PFSK-1 (cell line): ENCODE measurements at regions not wholly inside any gene's neighbourhood (a gene's known extent, or its start where the extent isn't known, plus 50 kb on each side); places are given as distances from the start of the nearest gene placed in this dataset.

Source experiments
- FOXP2 ChIP-seq: optimal IDR thresholded peaks from 2 replicates; pipeline ENCODE3; 2011; ENCODE audit warnings: borderline replicate concordance, control low read depth, inconsistent platforms; ENCODE audit not compliant: insufficient read depth; ENCODE audit errors: extremely low read length, extremely low read depth
- POLR2AphosphoS5 ChIP-seq: IDR thresholded peaks from 2 replicates; pipeline ENCODE4 v1.6.1; 2012; ENCODE audit warnings: low read depth, mild to moderate bottlenecking, control low read depth, low read length, moderate library complexity
- SIN3A ChIP-seq: IDR thresholded peaks from 2 replicates; pipeline ENCODE4 v1.6.1; 2012; ENCODE audit warnings: mild to moderate bottlenecking, low read length, moderate library complexity, borderline replicate concordance; ENCODE audit not compliant: insufficient read depth
- TAF1 ChIP-seq: IDR thresholded peaks from 2 replicates; pipeline ENCODE4 v1.6.1; 2012; ENCODE audit warnings: low read length, control low read depth, borderline replicate concordance; ENCODE audit not compliant: insufficient read depth
- TF ChIP-seq, protein P1 (sequence below), 2 experiments: IDR thresholded peaks; 2 replicates each; pipeline versions ENCODE4 v1.6.1 to v1.8.0; 2011 to 2012; ENCODE audit warnings: low read depth in 2 of 2, low read length in 2 of 2, control low read depth in 1 of 2, inconsistent platforms in 1 of 2, mild to moderate bottlenecking in 1 of 2, moderate library complexity in 1 of 2; ENCODE audit not compliant: insufficient read depth in 1 of 2

DNA sequence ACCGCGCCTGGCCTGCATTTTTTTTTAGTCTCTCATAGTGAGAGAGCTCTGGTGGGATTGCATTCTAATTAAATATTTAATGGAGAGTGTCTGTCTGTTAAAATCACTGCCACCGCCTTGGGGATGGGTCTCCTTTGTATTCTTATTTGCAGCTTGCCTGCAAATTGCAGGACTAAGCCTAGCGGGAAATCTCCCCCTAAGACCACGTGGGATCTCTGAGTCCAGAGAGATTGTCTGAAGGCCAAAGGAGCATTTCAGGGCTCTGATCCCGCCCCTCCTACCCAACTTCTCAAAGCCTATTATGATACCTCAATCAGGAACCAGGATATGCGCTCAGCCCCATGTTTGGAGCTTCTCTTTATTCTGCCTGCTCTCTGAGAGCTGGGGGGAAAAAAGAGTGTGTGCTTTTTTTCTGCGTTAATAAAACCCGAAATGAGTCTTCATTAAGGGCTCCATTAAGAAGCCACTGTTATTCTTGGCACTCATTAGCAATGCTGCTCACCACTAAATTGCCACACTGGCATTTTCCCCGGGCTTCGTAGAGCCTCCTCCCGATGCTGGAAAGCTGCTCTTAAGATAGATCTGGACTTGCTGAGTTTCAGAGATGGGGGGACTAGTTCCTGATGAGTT is 92.9 kb upstream of the THY1 start:
- TF ChIP-seq POLR2AphosphoS5 (no peak), FOXP2 (no peak), TAF1 (no peak), SIN3A (no peak)
- TF ChIP-seq, protein P1, sequence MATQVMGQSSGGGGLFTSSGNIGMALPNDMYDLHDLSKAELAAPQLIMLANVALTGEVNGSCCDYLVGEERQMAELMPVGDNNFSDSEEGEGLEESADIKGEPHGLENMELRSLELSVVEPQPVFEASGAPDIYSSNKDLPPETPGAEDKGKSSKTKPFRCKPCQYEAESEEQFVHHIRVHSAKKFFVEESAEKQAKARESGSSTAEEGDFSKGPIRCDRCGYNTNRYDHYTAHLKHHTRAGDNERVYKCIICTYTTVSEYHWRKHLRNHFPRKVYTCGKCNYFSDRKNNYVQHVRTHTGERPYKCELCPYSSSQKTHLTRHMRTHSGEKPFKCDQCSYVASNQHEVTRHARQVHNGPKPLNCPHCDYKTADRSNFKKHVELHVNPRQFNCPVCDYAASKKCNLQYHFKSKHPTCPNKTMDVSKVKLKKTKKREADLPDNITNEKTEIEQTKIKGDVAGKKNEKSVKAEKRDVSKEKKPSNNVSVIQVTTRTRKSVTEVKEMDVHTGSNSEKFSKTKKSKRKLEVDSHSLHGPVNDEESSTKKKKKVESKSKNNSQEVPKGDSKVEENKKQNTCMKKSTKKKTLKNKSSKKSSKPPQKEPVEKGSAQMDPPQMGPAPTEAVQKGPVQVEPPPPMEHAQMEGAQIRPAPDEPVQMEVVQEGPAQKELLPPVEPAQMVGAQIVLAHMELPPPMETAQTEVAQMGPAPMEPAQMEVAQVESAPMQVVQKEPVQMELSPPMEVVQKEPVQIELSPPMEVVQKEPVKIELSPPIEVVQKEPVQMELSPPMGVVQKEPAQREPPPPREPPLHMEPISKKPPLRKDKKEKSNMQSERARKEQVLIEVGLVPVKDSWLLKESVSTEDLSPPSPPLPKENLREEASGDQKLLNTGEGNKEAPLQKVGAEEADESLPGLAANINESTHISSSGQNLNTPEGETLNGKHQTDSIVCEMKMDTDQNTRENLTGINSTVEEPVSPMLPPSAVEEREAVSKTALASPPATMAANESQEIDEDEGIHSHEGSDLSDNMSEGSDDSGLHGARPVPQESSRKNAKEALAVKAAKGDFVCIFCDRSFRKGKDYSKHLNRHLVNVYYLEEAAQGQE (IDR thresholded peaks at IDR 0.05; ENCODE audit: insufficient read depth in 1 of 2, low read depth in 2 of 2, low read length in 2 of 2), result no peak

DNA sequence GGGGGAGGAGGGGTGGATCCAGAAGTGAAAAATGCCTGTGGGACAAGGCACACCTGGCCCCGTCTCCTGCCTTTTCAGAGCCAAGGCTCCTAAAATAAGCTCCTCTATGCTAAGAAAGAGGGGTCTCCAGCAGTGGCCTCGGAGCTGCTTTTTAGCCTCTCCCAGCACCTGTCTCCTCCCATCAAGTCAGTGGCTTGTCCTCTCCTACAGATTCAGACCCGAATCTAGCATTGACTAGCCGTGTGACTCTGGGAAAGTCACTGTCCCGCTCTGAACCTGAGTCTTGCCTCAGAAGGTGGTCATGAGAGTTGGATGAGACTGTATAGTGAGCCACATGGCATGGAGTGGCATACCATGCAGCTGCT is 90.8 kb upstream of the THY1 start:
- TF ChIP-seq POLR2AphosphoS5 (no peak), SIN3A (no peak), TAF1 (no peak), FOXP2 (no peak)
- TF ChIP-seq, protein P1 (IDR thresholded peaks at IDR 0.05; ENCODE audit: insufficient read depth in 1 of 2, low read depth in 2 of 2, low read length in 2 of 2), result no peak

DNA sequence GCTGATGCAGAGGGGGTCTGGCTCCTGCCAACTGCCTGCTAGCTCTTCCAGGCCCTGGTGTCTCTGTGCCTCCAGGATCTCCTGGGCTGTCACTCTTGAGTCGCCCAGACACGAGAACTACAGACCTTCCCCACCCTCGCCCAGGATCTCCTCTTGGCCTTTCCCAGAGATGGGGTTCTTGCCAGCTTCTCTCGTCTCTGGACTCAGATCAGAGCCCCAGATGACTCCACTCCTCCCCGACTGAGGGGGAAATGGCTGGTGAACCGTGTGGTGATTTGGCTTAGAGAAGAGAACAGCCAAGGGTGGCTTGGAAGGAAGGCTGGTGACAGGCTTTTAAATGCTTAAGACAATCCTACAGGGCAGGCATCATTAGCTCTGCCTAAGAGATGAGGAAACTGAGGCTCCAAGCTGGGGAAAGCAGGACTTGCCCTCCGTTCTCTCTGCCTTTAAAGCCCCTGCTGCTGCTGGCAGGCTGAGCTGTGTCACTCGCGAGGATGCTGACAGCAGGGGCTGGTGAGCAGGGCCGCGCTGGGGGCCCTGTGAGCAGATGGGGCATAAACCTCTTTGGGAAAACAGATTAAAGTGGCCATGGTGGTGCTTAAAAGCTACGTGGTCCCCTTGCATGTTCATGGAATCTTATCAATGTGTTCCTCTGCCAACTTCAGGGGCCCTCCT is 90.3 kb upstream of the THY1 start:
- TF ChIP-seq SIN3A, result no peak
- no peak for TF ChIP-seq POLR2AphosphoS5
- TF ChIP-seq, protein P1 (IDR thresholded peaks at IDR 0.05; ENCODE audit: insufficient read depth in 1 of 2, low read depth in 2 of 2, low read length in 2 of 2), result no peak
- no peak for TF ChIP-seq TAF1
- no peak for TF ChIP-seq FOXP2

DNA sequence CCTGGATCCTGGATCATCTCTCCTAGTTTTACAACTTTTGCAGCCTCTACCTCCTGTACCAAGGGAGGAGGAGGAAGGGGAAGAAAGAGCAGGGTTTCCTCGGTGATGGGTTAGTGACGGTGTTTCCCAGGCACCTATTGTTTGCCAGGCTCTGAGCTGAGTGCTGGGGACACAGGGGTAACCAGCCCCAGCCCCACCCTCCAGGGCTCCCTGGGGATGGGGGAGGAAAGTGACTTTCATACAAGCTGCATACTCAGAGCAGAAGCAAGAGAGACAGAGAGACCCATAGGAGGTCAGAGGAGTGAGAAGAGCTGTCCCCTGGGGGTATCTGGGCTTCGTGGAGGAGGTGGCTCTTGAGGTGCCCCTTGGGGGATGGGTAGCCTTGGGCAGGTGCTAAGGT is 89.4 kb upstream of the THY1 start:
- TF ChIP-seq FOXP2, result no peak
- TF ChIP-seq, protein P1 (IDR thresholded peaks at IDR 0.05; ENCODE audit: insufficient read depth in 1 of 2, low read depth in 2 of 2, low read length in 2 of 2), result no peak
- TF ChIP-seq POLR2AphosphoS5, result no peak
- TF ChIP-seq TAF1, result no peak
- TF ChIP-seq SIN3A, result no peak

DNA sequence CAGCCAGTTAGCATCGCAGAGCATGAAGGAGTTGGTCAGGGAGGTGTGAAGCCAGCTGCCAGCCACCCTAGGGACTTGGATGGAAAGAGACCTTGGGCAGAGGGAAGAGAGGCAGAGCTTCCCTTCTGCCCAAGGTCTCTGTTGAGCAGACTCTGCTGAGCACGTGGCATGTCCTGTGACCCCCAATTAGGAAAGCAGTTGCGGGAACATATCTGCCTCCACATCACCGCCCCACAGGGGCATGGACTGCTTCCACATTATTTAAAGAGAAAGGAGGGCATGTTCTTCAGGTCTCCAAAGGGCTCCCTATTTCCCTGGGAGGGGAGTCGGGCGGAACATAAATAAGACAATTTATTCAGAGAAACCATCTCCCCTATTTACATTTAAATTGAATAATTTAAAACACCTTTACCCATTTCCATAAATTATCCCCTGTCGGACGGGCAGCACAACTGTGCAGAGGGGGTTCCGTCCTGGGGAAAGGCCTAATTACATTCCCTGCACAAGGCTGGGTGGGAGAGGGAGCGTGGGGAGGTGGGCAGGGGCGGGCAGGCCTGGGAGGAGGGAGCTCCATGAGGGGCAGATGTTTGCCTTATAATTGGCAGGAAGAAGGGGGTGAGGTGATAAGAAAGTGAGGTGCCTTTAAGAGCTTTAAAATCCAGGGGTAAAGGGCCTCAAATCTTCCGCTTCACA is 88.8 kb upstream of the THY1 start:
- no peak for TF ChIP-seq POLR2AphosphoS5
- TF ChIP-seq FOXP2, result no peak
- TF ChIP-seq, protein P1 (IDR thresholded peaks at IDR 0.05; ENCODE audit: insufficient read depth in 1 of 2, low read depth in 2 of 2, low read length in 2 of 2), result no peak
- TF ChIP-seq TAF1, result no peak
- no peak for TF ChIP-seq SIN3A
